Thyroid gland (tissue), 4 donors: ENCODE measurements at regions not wholly inside any gene's neighbourhood (a gene's known extent, or its start where the extent isn't known, plus 50 kb on each side); places are given as distances from the start of the nearest gene placed in this dataset.

Source experiments
- DNase-seq, 2 donors: peaks; one replicate each; pipeline ENCODE4 v3.0.0-alpha.2; 2019
- H3K27ac ChIP-seq, 3 donors: fragments of 200-600 bp; sonication (generic); 1 replicate in 2 of 3; 2 replicates in 1 of 3; pipeline ENCODE4 v1.5.1; 2016 to 2019; ENCODE audit warnings: mild to moderate bottlenecking in 1 of 3, moderate library complexity in 1 of 3
- H3K27me3 ChIP-seq: fragments of 200-600 bp; sonication (generic); one replicate; pipeline ENCODE4 v1.5.1; 2019
- H3K36me3 ChIP-seq, 2 donors: fragments of 200-600 bp; sonication (generic); one replicate each; pipeline ENCODE4 v1.5.1; 2016 to 2019
- H3K4me1 ChIP-seq, 2 donors: fragments of 200-600 bp; sonication (generic); one replicate each; pipeline ENCODE4 v1.5.1; 2017 to 2019
- H3K4me3 ChIP-seq, 3 donors: fragments of 200-600 bp; sonication (generic); replicated peaks in 1 of 3; 1 replicate in 2 of 3; 2 replicates in 1 of 3; pipeline ENCODE4 v1.5.1; 2016; ENCODE audit warnings: mild to moderate bottlenecking in 1 of 3
- H3K9me3 ChIP-seq: fragments of 200-600 bp; sonication (generic); one replicate; pipeline ENCODE4 v1.5.1; 2017
- CTCF ChIP-seq, 6 experiments: fragments of 200-600 bp in 3 of 6; fragments of 450-650 bp in 3 of 6; sonication (generic) in 3 of 6; IDR thresholded peaks; one replicate each; pipeline ENCODE4 v1.5.1; 2016 to 2019; ENCODE audit warnings: antibody characterized with exemption in 6 of 6, mild to moderate bottlenecking in 2 of 6, inconsistent platforms in 1 of 6, moderate library complexity in 1 of 6
- POLR2A ChIP-seq, 2 donors: fragments of 450-650 bp; IDR thresholded peaks; one replicate each; pipeline ENCODE4 v1.6.1; 2017; ENCODE audit warnings: antibody characterized with exemption in 2 of 2, mild to moderate bottlenecking in 2 of 2, moderate library complexity in 1 of 2
- WGBS, 2 donors: methylation state at CpG; one replicate each; pipeline ENCODE4 v1.1.5; 2017; 5-methylcytosine and 5-hydroxymethylcytosine counted together
- intact Hi-C: fragments of 100-400 bp; cut with DNase I; formaldehyde crosslinking; loops from one replicate; pipeline ENCODE4 v1.15.1; 2023

DNA sequence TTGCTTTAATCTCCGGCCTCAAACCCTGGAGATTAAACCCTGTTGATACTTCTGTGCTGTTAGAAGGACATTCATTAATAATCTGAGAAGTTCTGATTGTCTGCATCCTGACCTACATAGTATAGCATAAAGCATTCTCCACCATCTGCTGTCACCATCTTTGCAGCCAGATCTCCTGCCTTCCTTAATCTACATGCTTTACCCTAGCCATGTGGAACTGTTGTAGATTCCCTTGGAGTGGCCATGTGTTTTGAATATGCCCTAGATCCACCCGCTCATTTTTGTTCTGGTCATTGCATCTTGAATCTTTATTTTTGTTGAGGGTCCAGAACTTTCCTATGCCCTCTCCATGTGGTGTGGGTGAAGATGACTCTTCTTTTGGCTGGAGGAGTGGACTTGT lies 110.3 kb downstream of the OXSM start:
- H3K27ac ChIP-seq: no peak overlapping the region
- no peaks in the 10 kb centered on the region for H3K4me1 ChIP-seq
- WGBS, 2 donors: 93 to 96% methylated on average over 2 of the region's 2 CpGs
- DNase-seq: no peak
- intact Hi-C loops: no loop called here
- TF ChIP-seq CTCF (IDR thresholded peaks at IDR 0.05) (no peak), POLR2A (IDR thresholded peaks at IDR 0.05) (no peak)
- no peak overlapping the region for H3K4me3 ChIP-seq
- no peaks in the 10 kb centered on the region for H3K9me3 ChIP-seq
- H3K27me3 ChIP-seq: no peaks in the 10 kb centered on the region
- H3K36me3 ChIP-seq: no peaks in the 10 kb centered on the region

DNA sequence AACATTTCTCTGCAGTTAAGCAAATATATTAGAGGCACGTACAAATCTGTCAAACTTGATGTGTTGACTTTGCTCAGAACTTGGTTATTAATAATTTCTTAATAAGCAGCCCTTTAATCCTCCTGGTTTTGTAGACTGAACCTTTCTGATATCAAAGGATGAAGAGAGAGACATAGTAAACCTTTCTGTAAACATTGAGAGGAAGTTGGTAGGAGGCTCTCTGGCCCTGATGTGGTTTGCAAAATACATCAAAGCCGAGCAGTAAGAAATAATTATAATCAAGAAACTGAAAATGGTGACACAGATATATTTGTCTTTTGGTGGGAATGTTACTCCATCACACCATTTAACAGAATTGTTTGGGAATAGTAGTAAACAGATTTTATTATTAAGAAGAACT lies 111.9 kb downstream of the OXSM start:
- Histone ChIP-seq H3K9me3 (no peaks in the 10 kb centered on the region), H3K36me3 (no peaks in the 10 kb centered on the region), H3K4me3 (no peak overlapping the region), H3K4me1 (no peaks in the 10 kb centered on the region), H3K27me3 (no peaks in the 10 kb centered on the region), H3K27ac (no peak overlapping the region)
- DNase-seq: no peak
- intact Hi-C loops: no loop called here
- 74 to 80% methylated on average over 2 of the region's 2 CpGs for WGBS, 2 donors
- TF ChIP-seq CTCF (IDR thresholded peaks at IDR 0.05): no peak
- no peak for TF ChIP-seq POLR2A (IDR thresholded peaks at IDR 0.05)

DNA sequence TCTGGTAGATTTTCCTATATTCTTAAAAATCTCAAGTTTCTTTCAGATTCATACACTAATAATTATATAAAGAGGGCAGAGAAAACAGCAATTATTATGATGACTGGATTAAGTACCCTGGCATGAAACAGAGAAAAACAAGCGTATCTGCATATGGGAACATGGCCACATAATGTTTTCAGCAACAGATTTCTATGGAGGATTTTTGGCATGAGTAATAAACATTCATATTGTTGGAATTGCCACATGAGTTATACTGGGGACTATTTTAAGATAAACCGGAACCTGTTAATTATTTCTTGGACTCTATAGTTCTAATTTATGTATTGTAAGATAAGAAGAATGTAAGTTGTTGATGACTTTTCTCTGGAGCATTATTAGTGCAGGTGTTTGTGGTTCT lies 112.7 kb downstream of the OXSM start:
- Histone ChIP-seq H3K4me1 (no peaks in the 10 kb centered on the region), H3K9me3 (no peaks in the 10 kb centered on the region), H3K27ac (no peak overlapping the region), H3K36me3 (no peaks in the 10 kb centered on the region), H3K27me3 (no peaks in the 10 kb centered on the region), H3K4me3 (no peak overlapping the region)
- intact Hi-C loops: no loop called here
- TF ChIP-seq POLR2A (IDR thresholded peaks at IDR 0.05): no peak
- TF ChIP-seq CTCF (IDR thresholded peaks at IDR 0.05): no peak
- 74 to 80% methylated on average over 2 of the region's 2 CpGs for WGBS, 2 donors
- DNase-seq: no peak

GRCh38 chr3:25903371-25904129 lies 113.7 kb downstream of the OXSM start:
- intact Hi-C loops: no loop called here
- DNase-seq: no peak
- Histone ChIP-seq H3K27me3 (no peaks in the 10 kb centered on the region), H3K36me3 (no peaks in the 10 kb centered on the region), H3K27ac (no peak overlapping the region), H3K4me1 (no peaks in the 10 kb centered on the region), H3K9me3 (no peaks in the 10 kb centered on the region), H3K4me3 (no peak overlapping the region)
- 77 to 94% methylated on average over 3 of the region's 3 CpGs for WGBS, 2 donors
- TF ChIP-seq CTCF (IDR thresholded peaks at IDR 0.05): no peak
- no peak for TF ChIP-seq POLR2A (IDR thresholded peaks at IDR 0.05)

DNA sequence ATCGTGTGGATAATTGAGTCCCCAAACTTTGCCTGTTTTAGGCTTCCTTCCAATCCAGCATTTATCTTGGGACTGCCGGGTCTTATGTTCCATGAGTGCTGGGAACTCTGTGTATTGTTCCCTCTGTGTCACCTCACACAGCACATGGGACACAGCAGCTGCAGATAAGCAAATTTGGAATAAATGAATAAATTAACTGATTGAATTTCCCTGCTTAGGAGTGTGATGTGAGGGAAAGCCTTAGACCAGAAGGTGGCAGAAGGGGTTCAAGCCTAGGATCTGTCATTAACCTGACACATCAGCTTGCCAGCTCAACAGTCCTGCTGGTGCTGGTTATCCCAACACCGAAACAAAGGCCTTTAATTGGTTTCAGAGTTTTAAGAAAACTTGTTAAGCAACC lies 114.3 kb downstream of the OXSM start:
- intact Hi-C loops: no loop called here
- no peaks in the 10 kb centered on the region for H3K4me1 ChIP-seq
- H3K9me3 ChIP-seq: no peaks in the 10 kb centered on the region
- H3K36me3 ChIP-seq: no peaks in the 10 kb centered on the region
- no peak overlapping the region for H3K4me3 ChIP-seq
- TF ChIP-seq CTCF (IDR thresholded peaks at IDR 0.05) (no peak), POLR2A (IDR thresholded peaks at IDR 0.05) (no peak)
- H3K27ac ChIP-seq: no peak overlapping the region
- DNase-seq: no peak
- 71 to 77% methylated on average over 3 of the region's 3 CpGs for WGBS, 2 donors
- no peaks in the 10 kb centered on the region for H3K27me3 ChIP-seq
